GM23338 (cell line): ENCODE measurements at regions not wholly inside any gene's neighbourhood (a gene's known extent, or its start where the extent isn't known, plus 50 kb on each side); places are given as distances from the start of the nearest gene placed in this dataset.

Experiments used
- CREB1 ChIP-seq: fragments of 250-450 bp; sonication (Bioruptor Pico); IDR thresholded peaks from 2 replicates; pipeline ENCODE4 v1.5.0; 2020; ENCODE audit warnings: low read depth, mild to moderate bottlenecking, moderate library complexity
- EZH2 ChIP-seq: fragments of 200-600 bp; sonication (generic); IDR thresholded peaks from one replicate; pipeline ENCODE4 v1.8.0; 2017; ENCODE audit warnings: antibody characterized with exemption, mild to moderate bottlenecking, low read depth; ENCODE audit not compliant: unreplicated experiment
- EZH2phosphoT487 ChIP-seq: fragments of 200-600 bp; sonication (generic); IDR thresholded peaks from one replicate; pipeline ENCODE4 v1.8.1; 2018; ENCODE audit warnings: antibody characterized with exemption; ENCODE audit not compliant: unreplicated experiment
- NANOG ChIP-seq: IDR thresholded peaks from 2 replicates; pipeline ENCODE4 v1.6.1; 2016; ENCODE audit warnings: antibody characterized with exemption, borderline replicate concordance
- POLR2AphosphoS5 ChIP-seq: IDR thresholded peaks from 2 replicates; pipeline ENCODE4 v1.6.1; 2016; ENCODE audit warnings: antibody characterized with exemption, low read depth
- TF ChIP-seq, protein P1 (sequence below), 2 experiments: fragments of 200-600 bp in 1 of 2; sonication (generic) in 1 of 2; conservative IDR thresholded peaks; 2 replicates each; pipeline versions ENCODE4 v1.5.1 to v1.6.1; 2016 to 2017; ENCODE audit warnings: antibody characterized with exemption in 2 of 2, low read depth in 2 of 2, mild to moderate bottlenecking in 2 of 2, moderate library complexity in 1 of 2
- TF ChIP-seq, protein P2 (sequence below): IDR thresholded peaks from one replicate; pipeline ENCODE4 v1.6.1; 2018; ENCODE audit warnings: antibody characterized with exemption; ENCODE audit not compliant: unreplicated experiment

DNA sequence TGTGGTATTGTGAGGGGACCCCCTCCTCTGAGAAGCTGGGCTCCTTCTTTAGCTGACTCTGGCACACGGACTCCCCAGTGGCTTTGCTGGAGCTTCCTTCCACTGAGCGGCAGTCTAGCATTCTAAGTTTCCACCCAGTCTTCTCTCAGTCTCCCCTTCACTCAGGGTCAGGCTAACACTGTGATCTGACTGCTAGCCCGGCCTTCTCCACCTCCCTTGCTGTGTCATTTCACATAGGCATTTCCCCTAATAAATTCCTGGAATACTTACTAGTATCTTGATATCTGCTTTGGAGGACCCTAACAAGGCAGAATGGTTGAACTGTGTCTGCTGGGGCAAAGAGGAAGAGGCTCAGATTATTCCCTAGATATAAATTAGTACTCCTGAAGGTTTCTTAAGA is 106.2 kb upstream of the THBS1 start:
- TF ChIP-seq, protein P1, sequence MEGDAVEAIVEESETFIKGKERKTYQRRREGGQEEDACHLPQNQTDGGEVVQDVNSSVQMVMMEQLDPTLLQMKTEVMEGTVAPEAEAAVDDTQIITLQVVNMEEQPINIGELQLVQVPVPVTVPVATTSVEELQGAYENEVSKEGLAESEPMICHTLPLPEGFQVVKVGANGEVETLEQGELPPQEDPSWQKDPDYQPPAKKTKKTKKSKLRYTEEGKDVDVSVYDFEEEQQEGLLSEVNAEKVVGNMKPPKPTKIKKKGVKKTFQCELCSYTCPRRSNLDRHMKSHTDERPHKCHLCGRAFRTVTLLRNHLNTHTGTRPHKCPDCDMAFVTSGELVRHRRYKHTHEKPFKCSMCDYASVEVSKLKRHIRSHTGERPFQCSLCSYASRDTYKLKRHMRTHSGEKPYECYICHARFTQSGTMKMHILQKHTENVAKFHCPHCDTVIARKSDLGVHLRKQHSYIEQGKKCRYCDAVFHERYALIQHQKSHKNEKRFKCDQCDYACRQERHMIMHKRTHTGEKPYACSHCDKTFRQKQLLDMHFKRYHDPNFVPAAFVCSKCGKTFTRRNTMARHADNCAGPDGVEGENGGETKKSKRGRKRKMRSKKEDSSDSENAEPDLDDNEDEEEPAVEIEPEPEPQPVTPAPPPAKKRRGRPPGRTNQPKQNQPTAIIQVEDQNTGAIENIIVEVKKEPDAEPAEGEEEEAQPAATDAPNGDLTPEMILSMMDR (conservative IDR thresholded peaks at IDR 0.05; ENCODE audit: low read depth in 2 of 2) = no peak
- TF ChIP-seq POLR2AphosphoS5 (no peak), EZH2phosphoT487 (no peak), CREB1 (CRISPR knock-in tag) (no peak), NANOG (no peak), EZH2 (no peak)
- TF ChIP-seq, protein P2, sequence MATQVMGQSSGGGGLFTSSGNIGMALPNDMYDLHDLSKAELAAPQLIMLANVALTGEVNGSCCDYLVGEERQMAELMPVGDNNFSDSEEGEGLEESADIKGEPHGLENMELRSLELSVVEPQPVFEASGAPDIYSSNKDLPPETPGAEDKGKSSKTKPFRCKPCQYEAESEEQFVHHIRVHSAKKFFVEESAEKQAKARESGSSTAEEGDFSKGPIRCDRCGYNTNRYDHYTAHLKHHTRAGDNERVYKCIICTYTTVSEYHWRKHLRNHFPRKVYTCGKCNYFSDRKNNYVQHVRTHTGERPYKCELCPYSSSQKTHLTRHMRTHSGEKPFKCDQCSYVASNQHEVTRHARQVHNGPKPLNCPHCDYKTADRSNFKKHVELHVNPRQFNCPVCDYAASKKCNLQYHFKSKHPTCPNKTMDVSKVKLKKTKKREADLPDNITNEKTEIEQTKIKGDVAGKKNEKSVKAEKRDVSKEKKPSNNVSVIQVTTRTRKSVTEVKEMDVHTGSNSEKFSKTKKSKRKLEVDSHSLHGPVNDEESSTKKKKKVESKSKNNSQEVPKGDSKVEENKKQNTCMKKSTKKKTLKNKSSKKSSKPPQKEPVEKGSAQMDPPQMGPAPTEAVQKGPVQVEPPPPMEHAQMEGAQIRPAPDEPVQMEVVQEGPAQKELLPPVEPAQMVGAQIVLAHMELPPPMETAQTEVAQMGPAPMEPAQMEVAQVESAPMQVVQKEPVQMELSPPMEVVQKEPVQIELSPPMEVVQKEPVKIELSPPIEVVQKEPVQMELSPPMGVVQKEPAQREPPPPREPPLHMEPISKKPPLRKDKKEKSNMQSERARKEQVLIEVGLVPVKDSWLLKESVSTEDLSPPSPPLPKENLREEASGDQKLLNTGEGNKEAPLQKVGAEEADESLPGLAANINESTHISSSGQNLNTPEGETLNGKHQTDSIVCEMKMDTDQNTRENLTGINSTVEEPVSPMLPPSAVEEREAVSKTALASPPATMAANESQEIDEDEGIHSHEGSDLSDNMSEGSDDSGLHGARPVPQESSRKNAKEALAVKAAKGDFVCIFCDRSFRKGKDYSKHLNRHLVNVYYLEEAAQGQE = no peak
